ENCODE measurements at regions not wholly inside any gene's neighbourhood (a gene's known extent, or its start where the extent isn't known, plus 50 kb on each side); places are given as distances from the start of the nearest gene placed in this dataset.
A peak's percentile ranks its signal among the peaks of the same experiment; 100 is the strongest.
"Not testable (repeated sequence)": the region's sequence is repeated elsewhere in the genome, so short reads cannot be mapped to it uniquely, and the experiment has no call there.

DNA sequence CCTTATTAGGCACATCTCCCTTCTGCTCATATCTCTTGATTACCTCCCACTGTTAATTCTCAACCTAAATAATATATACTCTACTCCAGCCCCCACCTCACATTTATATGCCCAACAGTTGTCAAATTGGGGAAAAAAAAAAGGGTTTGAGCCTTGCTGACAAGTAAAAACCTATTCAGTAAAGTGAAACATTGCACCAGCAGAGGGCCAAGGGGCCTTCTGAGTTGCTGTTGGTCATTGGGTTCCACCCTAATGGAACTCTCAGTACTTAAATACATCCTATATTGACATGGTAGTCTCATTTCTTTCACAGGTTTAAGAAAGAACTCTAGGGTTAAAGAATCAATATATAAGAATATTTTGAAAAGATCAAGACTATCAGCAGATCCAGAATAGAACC lies 362.2 kb downstream of the SMARCA1 start:
- no peak for DNase-seq (ENCODE audit: low read depth)

DNA sequence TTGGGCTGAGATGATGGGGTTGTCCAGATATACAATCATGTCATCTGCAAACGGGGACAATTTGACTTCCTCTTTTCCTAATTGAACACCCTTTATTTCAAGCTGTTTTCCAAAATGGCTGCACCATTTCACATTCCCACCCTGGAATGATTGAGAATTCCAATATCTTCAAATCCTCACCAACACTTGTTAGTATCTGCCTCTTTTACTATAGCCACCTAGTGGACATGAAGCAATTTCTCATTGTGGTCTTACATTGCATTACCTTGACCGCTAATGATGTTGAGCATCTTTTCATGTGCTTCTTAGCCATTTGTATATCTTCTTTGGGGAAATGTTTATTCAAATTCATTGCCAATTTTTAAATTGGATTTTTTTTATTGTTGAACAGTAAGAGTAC lies 364.8 kb downstream of the SMARCA1 start:
- DNase-seq (ENCODE audit: low read depth) = no peak

DNA sequence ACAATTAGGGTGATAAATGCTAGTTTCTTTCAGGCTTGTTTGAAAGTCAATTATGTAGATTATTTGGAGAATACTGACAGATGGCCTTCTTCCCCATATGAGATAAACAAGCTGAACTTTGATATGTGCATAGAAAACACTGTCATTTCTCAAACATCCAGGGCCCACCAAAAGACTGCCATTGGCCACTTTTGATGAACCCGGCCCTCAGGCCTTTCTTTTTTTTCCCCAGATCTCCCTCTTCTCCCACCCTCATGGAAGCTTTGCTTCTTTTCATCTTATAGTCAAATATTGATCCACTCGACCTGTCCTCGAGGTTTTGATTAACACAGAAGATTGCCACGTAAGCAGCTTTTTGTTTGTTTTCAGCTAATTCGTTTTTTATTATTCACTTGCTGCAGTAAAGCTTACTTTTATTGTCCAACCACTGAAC lies 377.4 kb downstream of the SMARCA1 start:
- no peak for DNase-seq (ENCODE audit: low read depth)

DNA sequence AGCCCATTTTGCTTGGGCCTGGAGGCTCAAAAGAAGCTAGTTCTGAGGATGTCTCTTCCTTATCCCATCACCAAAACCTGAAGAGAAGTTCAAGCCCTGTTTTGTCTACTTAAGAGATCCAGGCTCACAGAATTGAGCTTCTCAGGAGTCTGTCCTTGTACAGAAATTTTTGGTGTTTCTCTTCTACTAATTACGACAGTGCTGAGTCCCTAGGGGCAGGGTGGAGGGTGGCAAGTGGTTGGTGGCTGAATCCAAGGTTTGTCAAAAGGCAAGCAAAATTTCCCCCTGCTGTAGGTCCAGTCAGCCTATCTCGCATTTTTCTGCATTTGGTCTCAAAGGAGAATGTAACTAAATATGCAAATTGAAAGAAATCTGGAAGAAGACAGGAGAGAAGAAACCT lies 377.9 kb downstream of the SMARCA1 start:
- no peak for DNase-seq (ENCODE audit: low read depth)

DNA sequence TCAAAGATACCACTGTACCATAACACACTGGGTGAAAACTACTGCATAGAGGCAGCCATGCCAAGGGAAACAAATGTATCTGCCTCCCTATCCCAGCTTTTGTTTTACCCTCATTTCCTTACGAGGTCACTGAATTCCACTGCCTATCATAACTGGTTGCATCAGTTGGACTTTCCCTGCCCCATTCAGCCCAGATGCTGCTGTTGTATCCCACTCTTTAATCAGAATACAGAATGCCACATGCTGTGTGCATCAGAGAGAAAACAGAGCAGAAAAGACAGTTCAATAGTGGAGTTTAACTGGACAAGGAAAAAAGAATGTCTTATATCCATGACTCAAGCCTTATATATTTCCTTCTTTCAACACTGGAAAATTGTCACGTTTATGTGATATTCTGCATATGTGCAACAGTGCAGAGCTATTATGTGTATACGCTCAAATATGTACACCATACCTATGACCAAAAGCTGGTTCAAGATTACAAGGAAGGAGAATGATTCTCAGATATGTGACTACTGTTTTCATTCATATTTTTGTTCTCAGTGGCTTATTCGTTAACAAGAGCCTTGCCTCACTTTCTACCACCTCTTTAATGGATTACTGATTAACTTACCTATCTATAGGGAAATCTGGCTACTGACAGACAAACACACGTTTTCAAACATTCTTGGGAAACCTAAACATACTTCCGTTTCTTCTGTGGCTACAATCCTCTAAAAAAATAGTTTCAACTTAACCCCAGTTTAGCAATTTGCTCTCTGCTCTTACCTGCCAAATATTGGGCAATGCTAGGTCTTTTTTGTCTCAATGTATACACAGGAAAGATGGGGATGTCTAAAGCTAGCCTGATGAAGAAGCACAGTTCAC lies 378.9 kb downstream of the SMARCA1 start:
- no peak for DNase-seq (ENCODE audit: low read depth)

DNA sequence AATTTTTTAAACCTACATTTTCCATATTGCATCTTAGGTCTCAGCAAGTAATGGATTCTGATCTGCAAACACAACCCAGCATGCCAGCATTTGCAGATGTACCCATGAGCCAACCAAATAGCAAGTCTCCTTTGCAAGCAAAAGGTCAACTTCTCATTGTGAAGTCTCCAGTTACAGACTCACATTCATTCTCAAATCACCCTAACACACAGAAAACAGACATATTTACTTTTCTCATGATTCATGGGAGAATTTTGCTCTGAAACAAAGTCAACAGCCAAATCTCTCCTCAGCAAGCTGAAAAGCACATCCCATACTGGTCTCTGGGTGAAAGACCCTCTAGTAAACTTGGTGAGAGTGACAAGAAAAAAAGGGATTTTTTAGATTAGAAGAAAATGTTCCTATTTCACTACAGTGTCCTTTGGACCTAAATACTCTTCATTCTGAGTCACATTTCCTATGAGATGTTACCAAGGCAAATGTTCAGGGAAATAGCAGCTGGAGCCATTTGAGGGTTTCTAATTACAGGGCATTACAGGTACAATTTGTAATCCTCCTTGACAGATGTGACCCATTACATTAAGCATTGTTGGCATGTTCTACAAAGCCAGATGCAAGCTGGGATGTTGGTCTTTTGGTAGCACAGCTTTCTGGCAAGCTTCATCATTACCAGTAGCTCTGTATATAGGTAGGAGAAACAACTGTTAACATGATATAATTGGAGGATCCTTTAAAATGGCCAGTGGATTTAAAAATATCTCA lies 383.3 kb downstream of the SMARCA1 start:
- DNase-seq (ENCODE audit: low read depth) = no peak

DNA sequence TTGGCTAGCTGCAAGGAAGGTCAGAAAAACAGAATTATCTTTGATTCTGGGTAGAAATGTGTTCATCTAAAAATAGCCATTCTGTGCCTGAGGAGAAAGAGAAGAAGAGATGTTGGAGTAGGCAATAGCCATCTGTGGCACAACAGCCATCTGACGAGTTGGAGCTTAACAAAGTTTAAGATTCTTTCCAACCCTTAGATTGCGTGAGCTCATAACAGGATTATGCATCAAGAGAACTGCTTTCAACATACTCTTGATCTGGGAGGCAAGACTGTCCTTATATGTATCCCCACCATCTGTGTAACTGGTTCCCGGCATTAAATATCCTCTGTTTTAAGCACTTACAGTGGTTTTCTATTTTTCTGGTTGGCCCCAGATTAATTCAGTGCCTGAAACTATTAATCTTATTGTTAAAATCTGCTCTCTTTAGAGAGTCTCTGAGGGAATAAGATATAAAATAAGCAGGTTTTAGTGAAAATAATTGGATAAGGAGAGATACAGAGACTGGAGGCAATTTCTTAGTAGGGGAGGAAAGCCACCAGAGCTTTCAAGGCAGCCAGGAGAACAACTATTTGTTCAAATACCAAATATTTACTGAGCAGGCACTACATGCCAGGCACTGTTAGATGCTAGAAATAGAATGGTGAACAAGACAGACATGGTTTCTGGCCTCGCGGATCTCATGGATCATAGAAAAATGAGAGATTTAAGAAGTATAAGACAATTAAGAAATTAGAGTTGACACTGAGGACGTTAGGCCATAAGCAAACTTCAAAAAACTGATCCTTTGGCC lies 398.0 kb downstream of the SMARCA1 start:
- DNase-seq (ENCODE audit: low read depth) = no peak

DNA sequence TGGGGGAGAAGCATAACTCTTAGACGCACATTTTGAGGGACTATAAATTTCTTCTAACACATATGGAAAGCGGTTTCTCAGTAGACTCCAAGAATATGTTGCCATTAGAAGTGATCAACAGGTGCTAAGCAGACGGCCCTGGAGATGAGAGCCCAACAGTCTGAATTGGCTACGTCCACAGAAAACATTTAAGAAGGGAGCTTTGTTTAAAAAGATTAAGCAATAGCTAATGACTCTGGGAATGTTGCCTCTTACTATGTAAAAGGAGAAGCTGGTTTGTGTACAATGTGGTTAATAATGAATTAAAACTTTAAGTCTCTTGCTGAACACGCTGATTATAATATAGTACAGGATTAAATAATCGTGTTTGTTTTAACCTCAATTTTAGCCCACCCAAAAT lies 399.5 kb downstream of the SMARCA1 start:
- DNase-seq (ENCODE audit: low read depth) = no peak

DNA sequence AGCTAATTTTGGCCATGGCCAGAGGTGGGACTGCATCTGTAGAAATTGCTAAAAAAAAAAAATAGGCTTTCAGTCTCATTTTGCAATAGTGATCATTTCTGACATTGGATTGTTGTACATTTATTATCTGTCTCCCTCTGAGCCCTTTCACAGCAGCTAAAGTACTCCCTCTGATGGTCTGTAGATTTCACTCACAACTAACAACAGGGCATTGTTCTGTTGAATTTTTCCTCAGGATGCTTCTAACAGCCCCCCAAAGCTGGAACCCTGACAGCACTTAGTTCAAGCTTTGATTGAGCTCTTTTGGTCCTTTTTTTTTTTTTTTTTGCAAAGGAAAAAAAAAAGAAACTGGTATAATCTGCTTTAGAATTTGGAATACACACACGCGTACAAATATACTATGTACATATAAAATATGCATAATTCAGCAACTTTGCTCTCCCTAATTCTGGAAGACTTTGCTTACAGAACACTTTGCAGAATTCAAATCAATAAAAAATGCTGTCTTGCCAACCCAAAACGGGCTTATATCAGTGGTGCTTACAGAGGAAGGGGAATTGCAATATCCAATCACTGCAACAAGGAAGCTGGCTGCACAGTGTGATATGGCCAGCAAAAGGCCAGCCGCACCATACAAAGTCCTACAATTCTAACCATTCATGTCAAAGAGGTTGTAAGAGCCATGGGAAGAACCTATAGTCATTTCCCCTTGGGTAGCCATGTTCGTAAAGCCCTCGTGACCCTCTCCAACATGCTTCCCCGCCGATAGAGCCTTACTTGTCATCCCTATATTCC lies 406.4 kb downstream of the SMARCA1 start:
- no peak for DNase-seq (ENCODE audit: low read depth)

DNA sequence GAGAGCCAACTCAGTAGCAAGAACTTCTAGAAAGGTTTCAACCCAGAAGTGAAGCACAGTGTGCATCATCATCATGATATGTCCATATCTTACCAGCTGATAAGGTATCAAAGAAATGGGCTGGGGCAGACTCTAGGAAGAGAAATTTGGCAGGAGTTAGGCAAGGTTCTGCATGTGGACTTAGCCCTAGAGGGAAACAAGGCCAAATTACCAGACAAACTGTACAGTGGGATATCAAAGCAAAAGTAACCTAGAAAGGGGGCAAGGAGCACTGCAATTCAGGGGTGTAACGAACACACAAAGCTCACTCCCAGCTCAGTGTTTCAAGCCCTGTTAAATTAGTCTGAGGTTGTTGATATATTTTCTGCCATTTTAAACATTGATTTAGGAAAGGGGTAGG lies 407.4 kb downstream of the SMARCA1 start:
- DNase-seq (ENCODE audit: low read depth) = no peak

DNA sequence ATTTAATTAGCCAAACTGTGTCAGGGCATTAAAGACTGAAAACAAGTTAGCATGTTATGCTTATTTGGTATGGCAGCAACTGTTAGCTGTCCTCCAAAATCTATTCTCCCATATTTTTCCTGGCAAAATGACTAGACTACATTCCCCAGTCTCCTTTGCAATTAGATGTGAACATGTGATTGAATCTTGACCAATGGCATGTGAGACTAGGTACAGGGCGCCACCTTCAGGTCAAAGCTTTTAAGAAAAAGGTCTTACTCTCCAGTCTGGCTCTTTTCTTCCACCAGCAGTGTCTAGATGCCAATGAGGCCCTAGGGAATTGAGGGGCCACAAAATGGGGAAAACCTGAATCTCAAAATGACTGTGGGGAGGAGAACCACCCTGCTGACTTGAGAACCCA lies 408.2 kb downstream of the SMARCA1 start:
- peak; percentile 4 for DNase-seq (ENCODE audit: low read depth)

DNA sequence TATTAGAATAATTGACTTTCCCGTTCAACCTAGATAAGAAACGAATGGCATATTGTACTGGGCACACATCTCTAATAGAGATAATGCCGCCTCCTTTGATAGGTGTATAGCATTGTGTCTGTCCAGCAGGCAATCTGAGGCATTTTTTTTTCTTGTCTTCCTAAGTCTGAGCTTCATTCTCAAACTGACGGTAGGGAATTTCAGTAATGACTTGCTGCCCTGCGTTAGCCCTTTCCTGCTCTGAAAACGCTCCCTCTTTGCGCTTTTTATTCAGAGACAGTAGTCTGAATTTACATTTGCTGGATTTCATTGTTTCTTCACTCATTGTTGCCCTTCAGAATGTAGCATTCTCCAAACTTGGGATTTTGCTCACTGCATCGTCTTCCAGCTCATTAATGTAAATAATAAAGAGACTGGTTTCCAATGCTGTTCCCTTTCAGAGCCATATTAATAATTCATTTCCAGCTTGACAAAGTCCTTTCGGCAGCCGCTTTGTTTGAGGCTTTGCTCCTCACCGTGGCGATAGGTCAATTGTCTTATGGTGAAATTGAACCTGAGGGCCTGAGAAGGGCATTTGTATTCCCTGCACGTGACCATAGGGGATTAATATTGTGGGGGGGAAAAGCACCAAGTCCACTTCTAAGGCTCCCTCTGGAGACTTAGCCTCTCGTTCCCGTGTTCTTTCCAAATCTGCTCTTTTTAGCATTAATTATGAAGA lies 412.1 kb downstream of the SMARCA1 start:
- no peak for DNase-seq (ENCODE audit: low read depth)

DNA sequence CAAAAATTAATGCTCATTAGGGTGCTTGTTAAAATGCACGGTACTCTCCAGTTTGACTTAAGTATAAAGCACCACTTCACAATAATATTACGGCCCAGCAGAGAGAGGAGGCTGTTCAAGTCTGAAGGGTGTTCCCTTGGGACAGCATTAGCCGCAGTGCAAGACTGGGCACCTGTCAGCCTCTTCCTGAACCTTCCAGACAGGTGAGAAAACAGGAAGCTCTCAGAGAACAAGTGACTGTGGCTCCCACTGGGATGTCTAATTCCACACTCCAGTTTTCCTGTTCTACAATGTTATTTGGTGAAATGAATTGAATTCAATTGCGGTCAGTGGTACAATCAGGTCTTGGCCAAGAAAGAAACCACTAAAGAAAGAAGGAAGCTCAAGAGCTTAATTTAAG lies 414.4 kb downstream of the SMARCA1 start:
- DNase-seq (ENCODE audit: low read depth) = no peak

DNA sequence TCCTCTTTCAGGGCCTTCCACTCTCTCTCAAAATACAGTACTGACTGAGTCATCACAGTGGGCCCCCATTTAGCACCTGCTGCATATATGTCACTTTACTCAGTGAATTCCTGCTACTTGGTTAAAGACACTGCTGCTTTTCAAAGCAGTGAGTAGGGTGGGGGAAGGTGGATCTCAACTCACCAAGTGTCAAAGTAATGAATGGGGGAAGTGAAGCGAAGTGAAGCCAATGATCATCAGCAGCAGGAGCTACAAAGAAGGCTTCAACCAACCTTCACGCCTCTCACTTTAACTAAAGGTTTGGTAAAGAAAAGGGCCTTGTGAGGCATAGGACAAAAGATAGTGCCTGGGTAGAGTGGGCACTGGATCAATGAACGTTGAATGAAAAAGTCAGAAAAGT lies 424.1 kb downstream of the SMARCA1 start:
- DNase-seq (ENCODE audit: low read depth) = no peak

DNA sequence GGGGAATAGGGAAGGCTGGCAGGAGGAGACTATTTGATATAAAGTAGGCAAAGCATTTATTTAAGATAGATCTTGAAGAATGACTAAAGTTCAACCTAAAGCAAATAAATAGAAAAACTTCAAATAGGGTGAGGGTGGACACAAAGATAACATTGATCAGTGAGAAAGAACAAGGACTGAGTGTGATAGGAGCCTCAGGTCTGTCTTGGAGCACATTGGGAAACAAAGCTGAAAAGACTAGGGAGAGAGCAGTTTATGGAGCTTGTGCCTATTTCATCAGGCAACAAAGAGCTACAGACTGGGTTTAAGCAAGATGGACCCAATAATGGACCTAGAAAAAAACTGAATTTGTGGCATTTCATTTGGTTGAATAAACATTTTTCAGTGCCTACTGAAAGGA lies 425.6 kb downstream of the SMARCA1 start:
- no peak for DNase-seq (ENCODE audit: low read depth)

DNA sequence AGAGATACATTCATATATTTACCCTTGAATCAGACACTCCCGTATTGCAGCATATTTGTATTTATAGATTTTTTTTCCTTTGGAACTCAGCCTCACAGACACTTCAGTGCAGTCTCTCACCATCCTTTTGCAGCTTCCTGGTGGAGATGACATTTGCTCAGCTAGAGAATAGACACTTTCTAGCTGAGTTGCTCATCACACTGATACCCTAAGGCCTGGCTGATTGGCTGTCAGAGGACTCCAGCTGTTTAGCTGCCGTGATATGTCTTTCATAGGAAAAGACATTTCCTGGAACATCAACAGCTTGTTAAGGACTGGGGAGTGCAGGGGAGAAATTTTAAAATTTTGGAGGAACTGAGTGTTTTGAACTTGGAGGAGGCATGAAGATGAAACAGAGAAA lies 429.6 kb downstream of the SMARCA1 start:
- no peak for DNase-seq (ENCODE audit: low read depth)

DNA sequence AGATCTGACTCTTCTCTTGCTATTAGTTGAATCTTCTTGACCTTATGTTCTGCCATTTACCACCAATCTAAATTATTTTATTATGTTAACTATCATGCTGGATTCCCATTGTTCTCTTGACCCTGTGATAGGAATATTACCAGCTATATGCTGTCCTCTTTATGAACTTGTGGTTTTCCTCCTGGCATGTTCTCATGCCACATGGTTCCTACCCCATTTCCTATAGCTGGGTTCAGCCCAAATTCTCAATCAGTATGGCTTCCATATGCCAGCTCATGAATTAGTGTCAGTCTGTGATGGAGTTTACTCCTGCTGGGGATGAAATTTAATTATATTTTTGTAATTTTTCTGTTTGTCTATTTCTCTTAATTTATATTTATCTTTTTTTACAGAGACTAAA lies 430.5 kb downstream of the SMARCA1 start:
- no peak for DNase-seq (ENCODE audit: low read depth)

DNA sequence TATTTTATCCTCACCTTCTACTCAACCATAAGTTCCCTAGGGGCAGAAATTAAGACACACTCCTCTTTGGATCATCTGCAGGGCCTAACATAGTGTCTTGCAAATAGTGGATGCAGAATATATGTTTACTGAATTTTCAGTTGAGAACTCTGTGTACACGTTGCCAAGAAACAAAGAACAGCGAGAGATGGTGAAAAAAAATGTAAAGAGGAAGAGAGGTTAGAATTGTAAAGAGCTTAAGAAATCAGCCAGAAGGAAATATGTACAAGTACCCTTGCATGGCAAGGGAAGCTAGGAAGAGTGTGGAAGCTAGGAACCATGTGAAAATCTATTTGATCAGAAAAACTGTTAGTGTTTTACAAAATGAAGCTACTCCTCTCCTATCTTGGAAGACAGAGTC lies 431.0 kb downstream of the SMARCA1 start:
- DNase-seq (ENCODE audit: low read depth) = no peak

DNA sequence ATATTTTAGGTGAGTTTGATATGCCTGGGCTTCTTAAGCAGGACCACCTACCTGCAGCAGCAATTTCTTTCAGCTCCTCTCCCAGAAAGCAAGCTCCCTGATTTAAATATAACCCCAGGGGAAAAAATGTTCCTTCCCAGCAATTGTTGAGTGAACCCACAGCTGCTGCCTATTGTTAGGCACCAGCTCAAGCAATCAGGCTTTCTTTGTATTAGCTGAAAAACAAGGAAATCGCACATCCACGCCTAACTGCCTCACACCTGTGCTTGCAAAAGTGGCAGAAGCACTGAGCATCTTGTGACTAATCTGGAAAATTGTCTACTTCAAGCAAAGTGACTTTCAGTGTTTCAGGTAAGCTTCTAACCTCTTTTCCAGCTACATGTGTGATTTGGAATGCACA lies 432.2 kb downstream of the SMARCA1 start:
- DNase-seq (ENCODE audit: low read depth) = no peak

DNA sequence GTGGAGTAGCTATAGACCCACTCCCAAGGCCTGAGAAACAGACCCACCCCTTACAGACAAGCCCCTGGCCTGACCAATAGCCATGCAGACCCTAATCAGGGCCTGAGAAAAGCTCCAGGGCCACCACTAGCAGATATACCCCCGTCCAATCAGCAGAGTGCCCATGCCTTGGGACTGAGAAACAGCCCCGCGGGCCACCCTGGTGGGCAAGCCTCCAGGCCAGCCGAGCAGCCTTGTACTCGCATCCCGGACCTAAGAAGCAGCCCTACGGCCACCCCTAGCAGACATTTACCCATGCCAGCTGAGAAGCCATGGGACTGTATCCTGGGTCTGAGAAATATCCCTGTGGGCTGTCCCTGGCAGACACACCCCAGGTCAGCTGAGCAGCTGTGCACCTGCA lies 436.5 kb downstream of the SMARCA1 start:
- no peak for DNase-seq (ENCODE audit: low read depth)

DNA sequence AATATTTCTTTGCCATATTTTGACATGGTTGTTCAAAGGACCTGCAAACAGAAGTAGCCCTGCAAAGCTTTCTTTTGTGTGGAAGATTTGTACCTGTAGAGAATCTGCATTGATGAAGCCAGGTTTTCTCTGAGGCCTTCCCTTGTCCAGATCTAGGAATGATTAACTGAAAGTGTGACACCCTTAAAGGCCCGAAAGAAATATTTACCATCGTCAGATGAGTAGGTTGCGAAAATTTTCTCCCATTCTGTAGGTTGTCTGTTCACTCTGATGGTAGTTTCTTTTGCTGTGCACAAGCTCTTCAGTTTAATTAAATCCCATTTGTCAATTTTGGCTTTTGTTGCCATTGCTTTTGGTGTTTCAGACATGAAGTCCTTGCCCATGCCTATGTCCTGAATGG lies 439.0 kb downstream of the SMARCA1 start:
- not testable (repeated sequence) for DNase-seq (ENCODE audit: low read depth)

Measured in EH (cell line).